ENCODE measurements at regions not wholly inside any gene's neighbourhood (a gene's known extent, or its start where the extent isn't known, plus 50 kb on each side); places are given as distances from the start of the nearest gene placed in this dataset.
"Not testable (repeated sequence)": the region's sequence is repeated elsewhere in the genome, so short reads cannot be mapped to it uniquely, and the experiment has no call there.

GRCh38 chr14:105902131-105902898, 375.9 kb downstream of the TMEM121 start:
- Histone ChIP-seq H3K4me1 (no peaks in the 10 kb centered on the region), H3K27ac (no peak overlapping the region), H3K36me3 (no peaks in the 10 kb centered on the region), H3K4me3 (no peak overlapping the region), H3K27me3 (no peaks in the 10 kb centered on the region), H3K9me3 (no peaks in the 10 kb centered on the region)
- intact Hi-C loops (cut with DNase I; ENCODE audit: low total_unique reads): no loop called here
- no peak for DNase-seq
- TF ChIP-seq CTCF (IDR thresholded peaks at IDR 0.05): no peak
- no peak for TF ChIP-seq POLR2A (IDR thresholded peaks at IDR 0.05)

- H3K27ac ChIP-seq; H3K27me3 ChIP-seq; H3K9me3 ChIP-seq; DNase-seq; H3K36me3 ChIP-seq; H3K4me1 ChIP-seq; intact Hi-C loops (cut with DNase I; ENCODE audit: low total_unique reads); H3K4me3 ChIP-seq: not testable (repeated sequence)
Observed at GRCh38 chr14:105902899-105903165, 376.4 kb downstream of the TMEM121 start.

GRCh38 chr14:105903971-105904370, 377.6 kb downstream of the TMEM121 start:
- Histone ChIP-seq H3K9me3 (no peaks in the 10 kb centered on the region), H3K4me1 (no peaks in the 10 kb centered on the region), H3K27ac (no peak overlapping the region), H3K4me3 (no peak overlapping the region), H3K27me3 (no peaks in the 10 kb centered on the region), H3K36me3 (no peaks in the 10 kb centered on the region)
- TF ChIP-seq POLR2A (IDR thresholded peaks at IDR 0.05): no peak
- no peak for TF ChIP-seq CTCF (IDR thresholded peaks at IDR 0.05)
- intact Hi-C loops (cut with DNase I; ENCODE audit: low total_unique reads): no loop called here
- DNase-seq: no peak

GRCh38 chr14:105904379-105904778, 378.0 kb downstream of the TMEM121 start:
- intact Hi-C loops (cut with DNase I; ENCODE audit: low total_unique reads): no loop called here
- TF ChIP-seq CTCF (IDR thresholded peaks at IDR 0.05) (no peak), POLR2A (IDR thresholded peaks at IDR 0.05) (no peak)
- H3K4me3 ChIP-seq: no peak overlapping the region
- no peaks in the 10 kb centered on the region for H3K36me3 ChIP-seq
- no peaks in the 10 kb centered on the region for H3K27me3 ChIP-seq
- no peak for DNase-seq
- H3K27ac ChIP-seq: no peak overlapping the region
- no peaks in the 10 kb centered on the region for H3K4me1 ChIP-seq
- no peaks in the 10 kb centered on the region for H3K9me3 ChIP-seq

- no peak overlapping the region for H3K27ac ChIP-seq
- H3K36me3 ChIP-seq: no peaks in the 10 kb centered on the region
- H3K4me1 ChIP-seq: no peaks in the 10 kb centered on the region
- H3K9me3 ChIP-seq: no peaks in the 10 kb centered on the region
- no peaks in the 10 kb centered on the region for H3K27me3 ChIP-seq
- no peak for DNase-seq
- intact Hi-C loops (cut with DNase I; ENCODE audit: low total_unique reads): no loop called here
- TF ChIP-seq CTCF (IDR thresholded peaks at IDR 0.05): no peak
- no peak for TF ChIP-seq POLR2A (IDR thresholded peaks at IDR 0.05)
- H3K4me3 ChIP-seq: no peak overlapping the region
Observed at GRCh38 chr14:105905456-105905855, 379.1 kb downstream of the TMEM121 start.

GRCh38 chr14:105907276-105907675, 380.9 kb downstream of the TMEM121 start:
- TF ChIP-seq POLR2A (IDR thresholded peaks at IDR 0.05) (no peak), CTCF (IDR thresholded peaks at IDR 0.05) (no peak)
- no peaks in the 10 kb centered on the region for H3K9me3 ChIP-seq

More at GRCh38 chr14:105907276-105907675, 380.9 kb downstream of the TMEM121 start:
- Histone ChIP-seq H3K27ac (no peak overlapping the region), H3K27me3 (no peaks in the 10 kb centered on the region), H3K36me3 (no peaks in the 10 kb centered on the region), H3K4me3 (no peak overlapping the region), H3K4me1 (no peaks in the 10 kb centered on the region)
- DNase-seq: no peak
- intact Hi-C loops (cut with DNase I; ENCODE audit: low total_unique reads): no loop called here
